ENCODE measurements at regions not wholly inside any gene's neighbourhood (a gene's known extent, or its start where the extent isn't known, plus 50 kb on each side); places are given as distances from the start of the nearest gene placed in this dataset.

DNA sequence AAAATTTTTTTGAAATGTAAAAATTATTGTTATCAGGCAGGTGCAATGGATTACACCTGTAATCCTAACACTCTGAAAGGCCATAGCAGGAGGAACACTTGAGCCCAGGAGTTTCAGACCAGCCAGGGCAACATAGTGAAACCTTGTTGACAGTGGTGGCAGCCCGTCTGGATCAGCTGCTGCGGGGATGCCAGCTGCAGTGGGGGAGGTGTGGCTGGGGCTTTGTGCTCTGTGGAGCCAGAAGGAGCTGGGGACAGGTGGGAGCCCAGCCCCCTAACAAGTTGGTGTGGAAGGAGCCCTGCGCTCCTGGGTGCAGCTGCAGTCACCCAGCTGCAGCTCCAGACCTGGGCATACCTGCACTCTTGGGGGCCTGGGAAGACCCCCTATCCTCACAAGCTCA, 182.4 kb upstream of the MC4R start:
- no peak for DNase-seq (ENCODE audit: low read depth)

- no peak for DNase-seq (ENCODE audit: low read depth)
Observed at GRCh38 chr18:60555625-60556024, 183.1 kb upstream of the MC4R start.

GRCh38 chr18:60556326-60556725, 183.8 kb upstream of the MC4R start:
- DNase-seq (ENCODE audit: low read depth) = no peak

DNA sequence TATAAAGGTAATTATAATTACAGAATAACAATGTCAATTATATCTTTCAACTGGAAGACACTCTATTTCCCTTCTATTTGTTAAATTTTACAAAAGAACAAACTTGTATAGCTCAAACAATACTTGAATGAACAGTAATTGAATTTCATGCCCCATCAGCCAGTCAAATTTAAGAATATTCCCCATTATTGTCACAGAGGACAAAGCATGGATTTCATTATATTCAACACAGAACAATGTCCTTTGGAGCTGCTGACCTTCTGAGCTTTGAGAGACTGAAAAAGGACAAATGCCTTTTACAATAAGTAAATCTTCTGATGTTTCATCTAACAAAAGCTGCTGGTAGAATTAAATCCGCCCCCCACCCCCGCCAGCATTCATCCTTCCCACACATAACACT, 187.5 kb upstream of the MC4R start:
- no peak for DNase-seq (ENCODE audit: low read depth)

GRCh38 chr18:60563082-60563481, 190.5 kb upstream of the MC4R start:
- DNase-seq (ENCODE audit: low read depth) = no peak

- no peak for DNase-seq (ENCODE audit: low read depth)
Observed at GRCh38 chr18:60568220-60568619, 195.6 kb upstream of the MC4R start.

DNA sequence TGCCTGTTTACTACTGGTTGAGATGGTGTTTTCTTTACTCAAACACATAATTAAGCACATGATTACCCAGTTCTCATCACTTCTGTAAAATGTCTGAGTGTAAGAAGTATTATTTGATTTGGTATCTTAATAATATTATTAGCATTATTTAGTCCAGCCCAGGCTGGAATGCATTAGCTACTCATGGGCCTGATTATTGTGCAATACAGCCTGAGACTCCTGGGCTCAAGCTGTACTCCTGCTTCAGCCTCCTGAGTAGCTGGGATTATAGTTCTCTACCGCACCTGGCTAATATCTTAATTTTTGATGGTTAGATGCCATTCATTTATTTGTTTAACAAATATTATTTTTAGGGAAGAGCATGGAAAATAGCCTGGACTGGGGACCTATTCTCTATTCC, 197.6 kb upstream of the MC4R start:
- no peak for DNase-seq (ENCODE audit: low read depth)

DNA sequence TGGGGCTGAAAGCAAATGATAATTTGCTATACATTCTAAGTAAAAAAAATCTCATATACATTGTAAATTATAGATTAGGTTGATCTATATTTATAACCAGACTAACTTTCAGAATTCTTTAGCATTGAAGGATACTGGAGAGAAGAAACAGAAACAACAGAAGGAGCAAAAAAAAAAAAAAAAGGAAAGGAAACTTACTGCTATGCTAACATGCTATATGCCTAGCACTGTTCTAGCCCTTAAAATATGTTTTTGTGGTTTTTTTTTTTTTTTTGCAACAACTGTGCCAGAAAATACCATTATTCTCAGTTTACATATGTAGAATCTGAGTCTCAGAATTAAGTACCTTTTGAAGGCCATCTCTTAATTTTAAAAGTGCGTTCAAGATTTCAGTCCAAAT, 204.9 kb upstream of the MC4R start:
- DNase-seq (ENCODE audit: low read depth) = no peak

DNA sequence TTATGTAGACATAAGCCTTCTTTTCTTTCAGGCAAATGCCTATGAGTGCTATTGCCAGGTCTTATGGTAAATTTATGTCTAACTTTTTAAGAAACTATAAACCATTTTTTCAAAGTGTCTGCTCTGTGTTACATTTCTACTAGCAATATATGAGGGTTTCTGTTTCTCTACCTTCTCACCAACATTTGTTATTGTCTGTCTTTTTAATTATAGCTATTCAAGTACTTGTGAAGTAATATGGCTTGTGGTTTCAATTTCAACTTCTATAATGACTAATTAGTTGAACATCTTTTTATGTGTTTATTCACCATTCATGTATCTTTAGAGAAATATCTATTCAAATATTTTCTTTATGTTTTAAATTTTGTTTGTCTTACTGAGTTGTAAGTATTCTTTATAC, 213.1 kb upstream of the MC4R start:
- DNase-seq (ENCODE audit: low read depth) = no peak

DNA sequence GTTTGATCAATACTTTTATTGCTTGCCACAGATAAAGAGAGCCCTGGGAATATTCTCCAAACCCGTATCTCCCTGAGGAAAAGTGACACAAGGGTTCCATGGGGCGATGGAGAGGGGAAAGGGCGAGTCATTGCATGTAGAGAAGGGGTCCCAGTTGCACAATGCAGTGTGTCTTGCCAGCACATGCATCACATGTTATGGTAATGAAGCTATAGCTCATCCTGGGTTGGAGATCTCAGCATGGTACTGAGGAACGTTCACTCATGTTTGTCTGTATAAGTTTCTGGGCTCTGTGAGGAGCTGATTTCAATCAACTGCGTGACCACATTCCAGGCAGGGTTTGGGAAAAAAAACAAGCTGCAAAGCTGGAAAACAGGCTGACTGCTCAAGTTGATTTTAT, 220.7 kb upstream of the MC4R start:
- no peak for DNase-seq (ENCODE audit: low read depth)

DNA sequence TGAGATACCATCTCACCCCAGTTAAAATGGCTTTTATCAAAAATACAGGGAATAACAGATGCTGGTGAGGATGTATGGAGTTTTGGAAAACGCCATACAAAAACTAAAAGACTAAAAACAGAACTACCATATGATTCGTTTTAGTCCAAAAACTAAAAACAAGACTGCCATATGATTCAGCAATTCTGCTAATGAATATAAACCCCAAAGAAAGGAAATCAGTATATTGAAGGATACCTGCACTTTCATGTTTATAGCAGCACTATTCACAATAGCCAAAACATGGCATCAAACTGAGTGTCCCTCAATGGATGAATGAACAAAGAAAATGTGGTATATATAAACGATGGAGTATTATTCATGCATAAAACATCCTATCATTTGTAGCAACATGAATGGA, 224.4 kb upstream of the MC4R start:
- DNase-seq (ENCODE audit: low read depth) = no peak

DNA sequence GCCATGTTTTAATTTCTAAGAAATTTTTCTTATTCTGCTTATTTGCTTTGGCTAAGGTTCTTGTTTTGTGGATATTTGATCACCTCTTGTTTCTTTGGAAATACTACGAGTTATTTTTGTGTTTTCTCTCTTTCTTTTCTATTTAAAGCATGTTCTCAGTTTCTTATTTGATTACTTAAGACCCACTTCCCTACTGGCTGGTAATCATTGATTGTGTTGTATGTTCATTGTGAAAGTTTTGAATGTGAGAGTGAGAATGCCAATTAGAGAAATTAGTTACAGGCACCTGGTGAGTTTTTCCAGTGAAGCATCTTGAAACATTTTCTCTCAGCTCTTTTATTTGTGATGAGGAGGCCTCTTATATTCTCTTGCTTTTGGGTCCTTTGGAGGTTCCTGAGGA, 226.7 kb upstream of the MC4R start:
- DNase-seq (ENCODE audit: low read depth) = no peak

DNA sequence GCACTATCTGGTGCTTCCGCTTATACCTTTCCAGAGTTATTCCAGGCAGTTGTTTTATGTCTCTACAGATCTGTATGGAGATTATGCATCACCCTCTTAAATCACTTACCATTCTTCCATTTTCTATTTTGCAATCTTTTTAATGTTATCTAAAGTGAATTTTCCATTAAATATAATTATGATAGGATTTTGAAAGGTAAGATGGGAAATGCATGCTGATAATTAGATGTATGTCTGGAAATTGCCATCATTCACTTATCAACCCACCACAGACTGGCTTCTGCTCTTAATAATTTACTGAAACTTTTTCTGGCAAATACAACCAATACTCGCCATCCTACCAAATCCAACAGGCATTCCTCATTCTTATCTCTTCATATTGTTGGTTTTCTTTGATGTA, 227.4 kb upstream of the MC4R start:
- no peak for DNase-seq (ENCODE audit: low read depth)

DNA sequence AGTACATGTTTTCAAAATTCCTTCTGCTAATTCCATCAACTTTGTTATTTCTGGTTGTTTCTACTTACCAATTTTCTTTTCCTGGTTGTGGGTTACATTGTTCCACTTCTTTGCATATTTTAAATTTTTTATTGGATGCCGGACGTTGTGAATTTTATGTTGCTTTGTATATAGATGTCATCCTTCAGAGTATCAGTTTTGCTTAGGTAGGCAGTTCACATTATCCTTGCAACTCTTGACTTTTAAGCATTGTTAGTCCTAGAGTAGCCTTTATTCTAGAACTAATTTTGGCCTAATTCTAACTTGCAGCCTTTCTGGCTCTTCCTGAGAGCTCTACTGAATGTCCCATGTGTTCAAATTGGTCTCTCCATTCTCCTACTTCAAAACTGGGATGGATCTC, 228.7 kb upstream of the MC4R start:
- DNase-seq (ENCODE audit: low read depth) = no peak

DNA sequence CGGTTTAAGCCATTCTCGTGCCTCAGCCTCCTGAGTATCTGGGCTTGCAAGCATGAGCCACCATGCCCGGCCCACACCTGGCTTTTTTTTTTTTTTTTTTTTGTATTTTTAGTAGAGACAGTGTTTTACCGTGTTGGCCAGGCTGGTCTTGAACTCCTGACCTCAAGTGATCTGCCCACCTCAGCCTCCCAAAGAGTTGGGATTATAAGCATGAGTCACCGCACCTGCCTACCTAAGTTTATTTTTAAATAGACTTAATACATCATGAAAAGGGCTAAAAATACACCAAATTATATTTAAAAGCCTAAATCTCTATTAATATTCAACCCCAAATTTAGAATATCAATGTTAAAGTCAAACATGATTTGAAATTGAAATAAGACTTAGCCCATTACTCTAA, 250.8 kb upstream of the MC4R start:
- no peak for DNase-seq (ENCODE audit: low read depth)

DNA sequence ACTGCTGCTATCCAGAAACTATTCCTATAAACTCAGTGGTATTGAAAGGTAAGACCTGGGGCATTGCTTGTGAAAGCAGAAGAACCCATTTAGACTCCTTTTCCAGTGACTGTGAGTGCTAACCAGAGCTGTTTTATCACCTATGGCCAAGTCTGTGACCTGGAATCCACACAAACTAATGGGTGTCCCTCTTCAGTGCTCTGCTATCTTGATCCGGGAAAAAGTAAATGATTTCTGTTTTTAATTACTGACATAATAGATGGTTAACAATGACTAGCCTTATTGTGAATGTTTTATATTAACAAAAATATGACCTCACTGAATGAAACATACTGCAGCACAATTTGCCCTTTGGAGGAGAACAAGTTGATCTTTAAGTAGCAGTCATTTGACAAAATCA, 251.6 kb upstream of the MC4R start:
- DNase-seq (ENCODE audit: low read depth) = no peak

DNA sequence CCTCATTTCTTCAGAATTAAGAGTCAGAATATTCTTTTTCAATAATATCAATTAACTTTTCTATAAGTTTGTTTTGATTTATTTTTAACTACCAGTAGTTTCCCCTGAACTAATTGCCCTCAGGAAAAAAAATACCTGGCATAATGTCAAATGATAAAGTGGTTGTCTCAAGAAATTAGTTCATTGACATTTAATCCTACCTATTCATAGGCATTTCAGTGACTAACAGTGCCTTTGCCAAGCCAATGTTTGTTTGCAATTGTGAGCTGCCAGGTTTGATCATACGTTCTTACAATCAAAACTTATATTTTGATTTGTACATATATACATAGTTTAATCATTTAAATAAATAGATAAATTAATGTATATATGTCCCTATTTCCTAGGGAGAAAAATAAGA, 267.3 kb upstream of the MC4R start:
- DNase-seq (ENCODE audit: low read depth) = no peak

DNA sequence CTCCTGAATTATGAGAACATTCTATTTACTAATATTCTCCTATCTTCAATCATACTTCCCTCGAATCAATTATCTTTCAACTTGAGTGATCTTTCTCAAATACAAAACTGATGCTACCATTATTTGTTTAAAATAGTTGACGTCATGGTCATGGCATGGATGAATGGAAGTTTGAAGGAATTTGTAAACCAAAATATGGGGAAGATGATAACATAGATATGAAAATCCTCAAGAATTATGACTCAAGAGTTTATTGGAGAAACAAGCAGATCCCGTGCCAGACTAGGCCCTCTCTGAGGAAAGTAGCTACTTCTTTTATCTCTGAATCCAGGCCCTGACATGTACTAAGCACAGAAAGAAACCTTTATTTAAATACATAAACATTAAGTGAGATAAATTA, 270.4 kb upstream of the MC4R start:
- DNase-seq (ENCODE audit: low read depth) = no peak

GRCh38 chr18:60646725-60647124, 274.1 kb upstream of the MC4R start:
- DNase-seq (ENCODE audit: low read depth) = no peak

- DNase-seq (ENCODE audit: low read depth) = no peak
Observed at GRCh38 chr18:60649107-60649506, 276.5 kb upstream of the MC4R start.

DNA sequence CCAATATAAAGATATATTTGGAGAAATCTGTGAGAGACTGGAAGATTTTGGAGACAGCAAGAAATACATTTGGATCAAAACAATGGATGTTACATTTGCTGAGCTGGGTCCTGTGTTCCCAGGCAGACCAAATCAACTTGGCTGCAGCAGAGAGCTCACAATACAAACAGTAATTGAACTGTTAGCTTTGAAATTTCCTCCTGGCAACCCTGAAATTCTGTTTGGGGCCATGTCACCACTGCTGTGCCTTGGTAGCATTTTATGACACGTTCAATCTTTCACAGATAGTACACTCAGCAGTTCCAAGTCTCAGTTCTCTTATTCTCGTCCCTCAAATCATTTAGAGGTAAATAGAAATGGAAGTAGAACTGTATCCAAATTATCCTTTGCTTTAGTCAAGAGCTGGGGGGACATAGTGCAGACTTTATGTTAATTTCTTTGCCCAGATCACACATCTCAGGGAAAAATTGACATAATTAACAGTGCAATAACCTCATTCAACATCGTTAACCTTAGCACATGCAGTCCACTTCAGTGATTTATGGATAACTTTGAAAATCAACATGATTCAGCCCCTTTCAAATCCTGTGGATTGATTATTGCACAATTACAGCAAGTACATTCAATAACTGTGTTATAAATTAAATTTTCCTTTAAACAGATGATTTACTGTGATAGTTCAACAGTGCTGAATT, 277.4 kb upstream of the MC4R start:
- no peak for DNase-seq (ENCODE audit: low read depth)

GRCh38 chr18:60654298-60654697, 281.7 kb upstream of the MC4R start:
- DNase-seq (ENCODE audit: low read depth) = no peak

GRCh38 chr18:60656553-60656952, 284.0 kb upstream of the MC4R start:
- no peak for DNase-seq (ENCODE audit: low read depth)

DNA sequence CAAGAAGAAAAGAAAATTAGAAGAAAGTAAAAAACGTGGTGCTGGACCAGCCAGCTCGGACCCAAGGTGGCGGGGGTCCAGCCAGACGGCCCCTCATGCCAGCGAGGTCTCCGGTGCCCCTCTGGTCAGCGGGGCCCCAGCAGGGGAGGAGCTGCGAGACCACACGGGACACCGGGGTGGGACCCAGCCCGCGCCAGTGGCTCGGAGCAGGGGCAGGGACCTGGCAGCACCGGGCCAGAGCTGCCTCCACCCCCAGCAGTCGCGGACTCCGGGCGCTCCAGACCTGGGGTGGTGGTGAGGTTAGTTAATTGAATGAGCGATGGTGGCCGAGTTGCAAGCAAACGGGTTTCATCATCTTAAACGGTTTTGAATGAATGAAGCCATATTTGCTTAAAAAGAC, 289.9 kb upstream of the MC4R start:
- no peak for DNase-seq (ENCODE audit: low read depth)

Data from renal cortical epithelial cell (primary cell).